ENCODE measurements at regions not wholly inside any gene's neighbourhood (a gene's known extent, or its start where the extent isn't known, plus 50 kb on each side); places are given as distances from the start of the nearest gene placed in this dataset.
"Not testable (repeated sequence)": the region's sequence is repeated elsewhere in the genome, so short reads cannot be mapped to it uniquely, and the experiment has no call there.

GRCh38 chr10:131381576-131381975 lies 70.1 kb upstream of the TCERG1L start:
- no peaks in the 10 kb centered on the region for H3K79me2 ChIP-seq (replicated peaks; ENCODE audit: insufficient read depth, low read length)
- no peaks in the 10 kb centered on the region for H3K27me3 ChIP-seq (ENCODE audit: insufficient read depth, low read depth, low read length)
- no peak overlapping the region for H3K4me3 ChIP-seq (ENCODE audit: low read length)
- TF ChIP-seq MXI1 (conservative IDR thresholded peaks at IDR 0.05; ENCODE audit: poor library complexity, severe bottlenecking) (no peak), EP300 (conservative IDR thresholded peaks at IDR 0.05; ENCODE audit: poor library complexity, severe bottlenecking) (no peak), REST (IDR thresholded peaks at IDR 0.05; ENCODE audit: borderline replicate concordance) (no peak), TAF1 (IDR thresholded peaks at IDR 0.05; ENCODE audit: low read depth) (no peak), EZH2 (IDR thresholded peaks at IDR 0.05; ENCODE audit: borderline replicate concordance, insufficient read depth, low read length, poor library complexity, severe bottlenecking) (no peak), RAD21 (conservative IDR thresholded peaks at IDR 0.05) (no peak), SMC3 (conservative IDR thresholded peaks at IDR 0.05; ENCODE audit: poor library complexity) (no peak), POLR2AphosphoS5 (IDR thresholded peaks at IDR 0.05) (no peak), CTCF (IDR thresholded peaks at IDR 0.05; ENCODE audit: poor library complexity, severe bottlenecking) (no peak)
- H2AFZ ChIP-seq (ENCODE audit: low read depth, low read length): no peak overlapping the region
- H3K9me3 ChIP-seq (ENCODE audit: low read length): no peaks in the 10 kb centered on the region
- no peak overlapping the region for H3K9ac ChIP-seq (ENCODE audit: low read length)
- H3F3A ChIP-seq (ENCODE audit: insufficient read depth, low read length, poor library complexity, severe bottlenecking): no peaks in the 10 kb centered on the region
- no peaks in the 10 kb centered on the region for H3K36me3 ChIP-seq (ENCODE audit: insufficient read depth, low read length)
- H3K4me2 ChIP-seq (ENCODE audit: low read length): no peak overlapping the region
- H3K9me2 ChIP-seq (ENCODE audit: insufficient read depth, low read length): no peaks in the 10 kb centered on the region
- H3K27ac ChIP-seq (ENCODE audit: low read length): no peak overlapping the region
- H4K20me1 ChIP-seq (ENCODE audit: insufficient read depth): no peaks in the 10 kb centered on the region

- not testable (repeated sequence) for H2AFZ ChIP-seq (ENCODE audit: low read depth, low read length); H3F3A ChIP-seq (ENCODE audit: insufficient read depth, low read length, poor library complexity, severe bottlenecking); H3K9me3 ChIP-seq (ENCODE audit: low read length); H3K27me3 ChIP-seq (ENCODE audit: insufficient read depth, low read depth, low read length); H3K79me2 ChIP-seq (replicated peaks; ENCODE audit: insufficient read depth, low read length); H3K4me2 ChIP-seq (ENCODE audit: low read length); H3K9me2 ChIP-seq (ENCODE audit: insufficient read depth, low read length); H3K36me3 ChIP-seq (ENCODE audit: insufficient read depth, low read length); H3K4me3 ChIP-seq (ENCODE audit: low read length); H4K20me1 ChIP-seq (ENCODE audit: insufficient read depth); H3K27ac ChIP-seq (ENCODE audit: low read length); H3K9ac ChIP-seq (ENCODE audit: low read length)
These were observed 73.8 kb upstream of the TCERG1L start for GRCh38 chr10:131385161-131385872.
